Left ventricle myocardium inferior (tissue), 1 donor: ENCODE measurements at regions not wholly inside any gene's neighbourhood (a gene's known extent, or its start where the extent isn't known, plus 50 kb on each side); places are given as distances from the start of the nearest gene placed in this dataset.

Experiments used
- DNase-seq: peaks from one replicate; pipeline ENCODE4 v3.0.0-alpha.2; 2020
- H3K27ac ChIP-seq: fragments of 200-600 bp; replicated peaks from 2 replicates; pipeline ENCODE4 v1.8.0; 2021
- H3K27me3 ChIP-seq: fragments of 200-600 bp; 2 replicates; pipeline ENCODE4 v1.8.0; 2021; ENCODE audit warnings: low read depth
- H3K36me3 ChIP-seq: fragments of 200-600 bp; 2 replicates; pipeline ENCODE4 v1.8.0; 2021
- H3K4me1 ChIP-seq: fragments of 200-600 bp; 2 replicates; pipeline ENCODE4 v1.8.0; 2021
- H3K4me3 ChIP-seq: fragments of 200-600 bp; 2 replicates; pipeline ENCODE4 v1.8.0; 2021; ENCODE audit warnings: mild to moderate bottlenecking, moderate library complexity
- H3K9me3 ChIP-seq: fragments of 200-600 bp; replicated peaks from 2 replicates; pipeline ENCODE4 v1.8.0; 2021
- intact Hi-C: fragments of 100-400 bp; cut with micrococcal nuclease; formaldehyde crosslinking; loops from one replicate; pipeline ENCODE4 v1.11.0; 2022
- TF ChIP-seq, protein P1 (sequence below): fragments of 200-600 bp; IDR thresholded peaks from 2 replicates; pipeline ENCODE4 v1.8.0; 2021; ENCODE audit warnings: antibody characterized with exemption, mild to moderate bottlenecking, borderline replicate concordance
- donor health status: DM: no; HTN: yes; CAD: no; lungs with severe emphysema.

DNA sequence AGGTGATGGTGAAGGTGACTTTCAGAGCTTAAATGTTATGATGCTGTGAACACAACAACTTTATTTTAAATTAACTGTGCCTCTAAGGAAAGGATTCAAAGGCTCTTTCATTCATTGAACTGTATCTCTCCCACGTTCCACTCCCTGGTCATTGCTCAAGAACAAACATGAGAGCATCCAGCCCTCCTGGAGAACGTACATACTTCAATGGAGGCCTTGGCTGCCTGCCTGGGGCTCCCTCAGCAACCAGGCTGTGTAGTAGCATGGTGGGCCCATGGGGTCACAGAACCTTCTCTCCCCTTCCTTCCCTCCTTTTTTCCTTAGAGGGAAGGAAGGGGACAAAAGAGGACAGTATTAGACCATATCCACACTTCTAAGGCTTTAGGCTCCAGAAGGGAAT is 234.3 kb downstream of the CDC5L start:
- no peak for DNase-seq
- no peak overlapping the region for H3K4me3 ChIP-seq
- no peak overlapping the region for H3K27ac ChIP-seq
- H3K9me3 ChIP-seq: no peaks in the 10 kb centered on the region
- H3K36me3 ChIP-seq: no peaks in the 10 kb centered on the region
- TF ChIP-seq, protein P1, sequence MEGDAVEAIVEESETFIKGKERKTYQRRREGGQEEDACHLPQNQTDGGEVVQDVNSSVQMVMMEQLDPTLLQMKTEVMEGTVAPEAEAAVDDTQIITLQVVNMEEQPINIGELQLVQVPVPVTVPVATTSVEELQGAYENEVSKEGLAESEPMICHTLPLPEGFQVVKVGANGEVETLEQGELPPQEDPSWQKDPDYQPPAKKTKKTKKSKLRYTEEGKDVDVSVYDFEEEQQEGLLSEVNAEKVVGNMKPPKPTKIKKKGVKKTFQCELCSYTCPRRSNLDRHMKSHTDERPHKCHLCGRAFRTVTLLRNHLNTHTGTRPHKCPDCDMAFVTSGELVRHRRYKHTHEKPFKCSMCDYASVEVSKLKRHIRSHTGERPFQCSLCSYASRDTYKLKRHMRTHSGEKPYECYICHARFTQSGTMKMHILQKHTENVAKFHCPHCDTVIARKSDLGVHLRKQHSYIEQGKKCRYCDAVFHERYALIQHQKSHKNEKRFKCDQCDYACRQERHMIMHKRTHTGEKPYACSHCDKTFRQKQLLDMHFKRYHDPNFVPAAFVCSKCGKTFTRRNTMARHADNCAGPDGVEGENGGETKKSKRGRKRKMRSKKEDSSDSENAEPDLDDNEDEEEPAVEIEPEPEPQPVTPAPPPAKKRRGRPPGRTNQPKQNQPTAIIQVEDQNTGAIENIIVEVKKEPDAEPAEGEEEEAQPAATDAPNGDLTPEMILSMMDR: no peak
- peaks cover 18% of the 10 kb centered on the region for H3K27me3 ChIP-seq
- intact Hi-C loops: no loop called here
- no peaks in the 10 kb centered on the region for H3K4me1 ChIP-seq

DNA sequence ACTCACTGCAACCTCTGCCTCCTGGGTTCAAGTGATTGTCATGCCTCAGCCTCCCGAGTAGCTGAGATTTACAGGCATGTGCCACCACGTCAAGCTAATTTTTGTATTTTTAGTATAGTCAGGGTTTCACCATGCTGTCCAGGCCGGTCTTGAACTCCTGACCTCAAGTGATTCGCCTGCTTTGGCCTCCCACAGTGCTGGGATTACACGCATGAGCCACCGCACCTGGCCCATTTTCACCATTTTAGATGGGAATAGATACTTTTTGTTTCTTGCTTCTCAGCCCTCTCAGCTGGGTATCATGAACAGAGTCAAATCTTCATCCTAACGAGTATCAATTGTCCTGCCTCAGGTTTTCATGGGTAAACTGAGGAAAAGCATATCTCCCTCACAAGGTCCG is 235.0 kb downstream of the CDC5L start:
- no peaks in the 10 kb centered on the region for H3K9me3 ChIP-seq
- TF ChIP-seq, protein P1: no peak
- no peaks in the 10 kb centered on the region for H3K36me3 ChIP-seq
- no peak overlapping the region for H3K27ac ChIP-seq
- no peak overlapping the region for H3K4me3 ChIP-seq
- peaks cover 11% of the 10 kb centered on the region for H3K27me3 ChIP-seq
- no peaks in the 10 kb centered on the region for H3K4me1 ChIP-seq
- DNase-seq: no peak
- intact Hi-C loops: no loop called here

DNA sequence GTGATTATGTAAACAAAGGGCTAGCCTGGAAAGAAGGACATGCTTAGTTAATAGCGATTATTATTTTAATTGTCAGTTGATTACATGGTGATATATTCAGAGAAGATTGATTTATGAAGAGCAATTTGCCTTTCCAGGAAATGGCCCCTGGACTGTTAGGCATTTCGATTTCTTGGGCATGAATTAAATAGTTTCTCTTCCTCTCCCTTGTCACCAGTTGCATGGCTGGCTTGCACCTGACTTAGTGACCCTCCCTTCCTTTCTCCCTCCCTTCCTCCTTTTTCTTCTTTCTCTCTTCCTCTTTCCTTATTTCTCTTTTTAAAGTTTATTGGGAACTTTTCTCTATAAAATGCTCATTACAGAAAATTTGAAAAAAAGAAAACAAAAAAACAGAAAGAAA is 235.4 kb downstream of the CDC5L start:
- intact Hi-C loops: no loop called here
- Histone ChIP-seq H3K4me3 (no peak overlapping the region), H3K36me3 (no peaks in the 10 kb centered on the region), H3K4me1 (no peaks in the 10 kb centered on the region), H3K9me3 (no peaks in the 10 kb centered on the region), H3K27ac (no peak overlapping the region), H3K27me3 (peaks cover 7% of the 10 kb centered on the region)
- TF ChIP-seq, protein P1: no peak
- no peak for DNase-seq

DNA sequence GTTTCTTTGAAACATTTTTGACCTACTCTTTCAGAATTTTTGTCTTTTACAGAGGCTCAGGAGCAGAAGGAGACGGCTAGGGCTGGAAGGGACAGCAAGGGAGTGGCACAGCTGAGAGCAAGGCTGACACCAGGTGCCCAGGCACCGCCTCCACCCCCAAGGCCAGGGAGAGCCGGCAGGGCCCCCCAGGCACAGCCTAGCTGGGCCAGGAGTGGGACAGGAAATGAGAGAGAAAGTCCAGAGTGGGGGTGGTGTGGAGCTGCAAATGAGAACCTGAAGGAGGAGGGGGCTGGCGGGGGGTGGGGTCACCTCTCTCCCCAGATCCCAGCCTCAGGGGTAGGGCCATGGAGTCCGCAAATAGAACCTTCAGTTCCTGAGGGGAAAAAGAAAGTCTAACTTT is 236.7 kb downstream of the CDC5L start:
- TF ChIP-seq, protein P1: no peak
- H3K27me3 ChIP-seq: peaks cover 20% of the 10 kb centered on the region
- no peaks in the 10 kb centered on the region for H3K36me3 ChIP-seq
- no peak overlapping the region for H3K4me3 ChIP-seq
- H3K4me1 ChIP-seq: no peaks in the 10 kb centered on the region
- intact Hi-C loops: no loop called here
- no peaks in the 10 kb centered on the region for H3K9me3 ChIP-seq
- no peak overlapping the region for H3K27ac ChIP-seq
- DNase-seq: no peak

DNA sequence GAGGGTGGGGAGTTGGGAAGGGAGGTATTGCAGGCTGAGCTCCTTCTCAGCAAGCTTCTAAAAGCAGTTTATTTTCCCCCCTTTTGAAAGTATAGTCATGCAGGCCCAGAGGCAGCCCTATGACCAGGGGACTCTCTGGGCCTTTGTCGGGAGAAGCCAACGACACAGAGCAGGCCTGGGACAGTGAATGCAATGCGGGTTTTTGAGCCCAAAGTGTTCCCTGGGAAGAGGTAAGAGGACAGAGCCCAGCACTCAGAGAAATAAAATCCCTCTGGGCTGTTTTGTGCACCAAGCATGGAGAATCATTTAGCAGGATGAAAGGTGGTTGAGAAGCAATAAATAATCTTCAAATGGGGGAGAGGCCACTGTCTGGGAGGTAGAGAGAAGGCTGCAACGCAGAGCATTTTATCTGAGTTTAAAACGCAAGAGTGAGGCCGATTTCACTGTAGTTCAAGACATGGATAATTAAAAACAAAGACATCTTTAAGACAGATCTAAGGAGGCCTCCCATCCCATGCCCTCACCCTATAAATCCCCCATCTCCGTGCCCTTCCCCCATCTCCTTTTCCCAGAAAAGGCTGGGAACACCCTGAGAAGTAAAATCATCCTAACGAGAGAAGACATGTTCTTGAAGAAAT is 237.5 kb downstream of the CDC5L start:
- no peaks in the 10 kb centered on the region for H3K4me1 ChIP-seq
- no peaks in the 10 kb centered on the region for H3K36me3 ChIP-seq
- TF ChIP-seq, protein P1: no peak
- no peak overlapping the region for H3K4me3 ChIP-seq
- H3K27ac ChIP-seq: no peak overlapping the region
- DNase-seq: no peak
- H3K9me3 ChIP-seq: no peaks in the 10 kb centered on the region
- H3K27me3 ChIP-seq: peaks cover 26% of the 10 kb centered on the region
- intact Hi-C loops: no loop called here
